ENCODE measurements at regions not wholly inside any gene's neighbourhood (a gene's known extent, or its start where the extent isn't known, plus 50 kb on each side); places are given as distances from the start of the nearest gene placed in this dataset.

GRCh38 chr6:167408235-167408869 lies 83.5 kb downstream of the TTLL2 start:
- Histone ChIP-seq H3K9me3 (ENCODE audit: control insufficient read depth, insufficient read depth, low read length) (no peaks in the 10 kb centered on the region), H3K27me3 (ENCODE audit: control insufficient read depth, low read length) (no peaks in the 10 kb centered on the region), H3K4me3 (ENCODE audit: low read length) (no peak overlapping the region), H3F3A (ENCODE audit: control insufficient read depth, insufficient read depth) (no peaks in the 10 kb centered on the region), H3K36me3 (ENCODE audit: control insufficient read depth, low read length) (no peaks in the 10 kb centered on the region), H4K20me1 (ENCODE audit: control insufficient read depth, insufficient read depth, low read depth, low read length) (no peaks in the 10 kb centered on the region), H3K9me2 (replicated peaks; ENCODE audit: control insufficient read depth, low read length) (no peaks in the 10 kb centered on the region), H3K27ac (ENCODE audit: low read depth, low read length) (no peak overlapping the region), H3K79me2 (ENCODE audit: control insufficient read depth, low read length) (no peaks in the 10 kb centered on the region), H3K4me2 (ENCODE audit: low read length) (no peak overlapping the region), H3K4me1 (ENCODE audit: control insufficient read depth, low read length) (no peaks in the 10 kb centered on the region)
- TF ChIP-seq CTCF (IDR thresholded peaks at IDR 0.05; ENCODE audit: low read depth, low read length, poor library complexity, severe bottlenecking): no peak
- no peak for TF ChIP-seq EZH2phosphoT487 (IDR thresholded peaks at IDR 0.05; ENCODE audit: borderline replicate concordance, low read length)

- Histone ChIP-seq H3K9me2 (replicated peaks; ENCODE audit: control insufficient read depth, low read length) (no peaks in the 10 kb centered on the region), H3K4me1 (ENCODE audit: control insufficient read depth, low read length) (no peaks in the 10 kb centered on the region), H3K79me2 (ENCODE audit: control insufficient read depth, low read length) (no peaks in the 10 kb centered on the region), H4K20me1 (ENCODE audit: control insufficient read depth, insufficient read depth, low read depth, low read length) (no peaks in the 10 kb centered on the region), H3K9me3 (ENCODE audit: control insufficient read depth, insufficient read depth, low read length) (no peaks in the 10 kb centered on the region), H3K27me3 (ENCODE audit: control insufficient read depth, low read length) (no peaks in the 10 kb centered on the region), H3F3A (ENCODE audit: control insufficient read depth, insufficient read depth) (no peaks in the 10 kb centered on the region), H3K4me3 (ENCODE audit: low read length) (no peak overlapping the region), H3K4me2 (ENCODE audit: low read length) (no peak overlapping the region), H3K36me3 (ENCODE audit: control insufficient read depth, low read length) (no peaks in the 10 kb centered on the region), H3K27ac (ENCODE audit: low read depth, low read length) (no peak overlapping the region)
- TF ChIP-seq CTCF (IDR thresholded peaks at IDR 0.05; ENCODE audit: low read depth, low read length, poor library complexity, severe bottlenecking) (no peak), EZH2phosphoT487 (IDR thresholded peaks at IDR 0.05; ENCODE audit: borderline replicate concordance, low read length) (no peak)
These were observed 84.2 kb downstream of the TTLL2 start for GRCh38 chr6:167409079-167409478.

GRCh38 chr6:167409694-167410093 lies 84.8 kb downstream of the TTLL2 start:
- H3K9me3 ChIP-seq (ENCODE audit: control insufficient read depth, insufficient read depth, low read length): no peaks in the 10 kb centered on the region
- no peaks in the 10 kb centered on the region for H3K9me2 ChIP-seq (replicated peaks; ENCODE audit: control insufficient read depth, low read length)
- H3K27ac ChIP-seq (ENCODE audit: low read depth, low read length): no peak overlapping the region
- no peak overlapping the region for H3K4me3 ChIP-seq (ENCODE audit: low read length)
- no peaks in the 10 kb centered on the region for H3K36me3 ChIP-seq (ENCODE audit: control insufficient read depth, low read length)
- H3K27me3 ChIP-seq (ENCODE audit: control insufficient read depth, low read length): no peaks in the 10 kb centered on the region
- no peak overlapping the region for H3K4me2 ChIP-seq (ENCODE audit: low read length)
- no peaks in the 10 kb centered on the region for H3F3A ChIP-seq (ENCODE audit: control insufficient read depth, insufficient read depth)
- no peaks in the 10 kb centered on the region for H3K79me2 ChIP-seq (ENCODE audit: control insufficient read depth, low read length)
- no peaks in the 10 kb centered on the region for H3K4me1 ChIP-seq (ENCODE audit: control insufficient read depth, low read length)
- no peaks in the 10 kb centered on the region for H4K20me1 ChIP-seq (ENCODE audit: control insufficient read depth, insufficient read depth, low read depth, low read length)
- TF ChIP-seq CTCF (IDR thresholded peaks at IDR 0.05; ENCODE audit: low read depth, low read length, poor library complexity, severe bottlenecking) (no peak), EZH2phosphoT487 (IDR thresholded peaks at IDR 0.05; ENCODE audit: borderline replicate concordance, low read length) (no peak)

Data from DOHH2 (cell line).